Trophoblast cell (in vitro differentiated cells and primary cell): ENCODE measurements at regions not wholly inside any gene's neighbourhood (a gene's known extent, or its start where the extent isn't known, plus 50 kb on each side); places are given as distances from the start of the nearest gene placed in this dataset.

Experiments used
- DNase-seq, 2 donors: peaks; one replicate each; pipeline ENCODE4 v3.0.0-alpha.2; 2016
- H2AFZ ChIP-seq: 2 replicates; pipeline ENCODE4 v1.6.1; 2013; ENCODE audit warnings: low read length, moderate library complexity, mild to moderate bottlenecking; ENCODE audit not compliant: insufficient read depth, poor library complexity
- H2AK5ac ChIP-seq: 2 replicates; pipeline ENCODE4 v1.6.1; 2013; ENCODE audit warnings: mild to moderate bottlenecking, low read length
- H2BK120ac ChIP-seq: 2 replicates; pipeline ENCODE4 v1.6.1; 2013; ENCODE audit warnings: low read length, mild to moderate bottlenecking, moderate library complexity; ENCODE audit not compliant: insufficient read depth, poor library complexity
- H2BK12ac ChIP-seq: 2 replicates; pipeline ENCODE4 v1.6.1; 2013; ENCODE audit warnings: mild to moderate bottlenecking, low read length, moderate library complexity
- H2BK5ac ChIP-seq: 2 replicates; pipeline ENCODE4 v1.6.1; 2013; ENCODE audit warnings: low read length, low read depth, moderate library complexity, mild to moderate bottlenecking; ENCODE audit not compliant: poor library complexity
- H3K14ac ChIP-seq: 2 replicates; pipeline ENCODE4 v1.6.1; 2013; ENCODE audit warnings: mild to moderate bottlenecking, low read length
- H3K18ac ChIP-seq: 2 replicates; pipeline ENCODE4 v1.6.1; 2013; ENCODE audit warnings: mild to moderate bottlenecking, low read length
- H3K23ac ChIP-seq: 2 replicates; pipeline ENCODE4 v1.6.1; 2013; ENCODE audit warnings: low read length
- H3K27ac ChIP-seq: 2 replicates; pipeline ENCODE4 v1.5.1; 2013; ENCODE audit warnings: low read depth, mild to moderate bottlenecking, inconsistent platforms, low read length, moderate library complexity
- H3K27me3 ChIP-seq: 2 replicates; pipeline ENCODE4 v1.6.1; 2013; ENCODE audit warnings: inconsistent platforms, mild to moderate bottlenecking, low read length, moderate library complexity; ENCODE audit not compliant: insufficient read depth
- H3K36me3 ChIP-seq, 2 experiments: 1 replicate in 1 of 2; 2 replicates in 1 of 2; pipeline ENCODE4 v1.6.1; 2013; ENCODE audit warnings: low read length in 2 of 2, mild to moderate bottlenecking in 2 of 2, moderate library complexity in 1 of 2; ENCODE audit not compliant: insufficient read depth in 2 of 2, control insufficient read depth in 1 of 2
- H3K4ac ChIP-seq: 2 replicates; pipeline ENCODE4 v1.6.1; 2013; ENCODE audit warnings: low read depth, mild to moderate bottlenecking, low read length, moderate library complexity
- H3K4me1 ChIP-seq, 2 experiments: 1 replicate in 1 of 2; 2 replicates in 1 of 2; pipeline ENCODE4 v1.6.1; 2013; ENCODE audit warnings: low read length in 2 of 2, mild to moderate bottlenecking in 2 of 2, moderate library complexity in 1 of 2; ENCODE audit not compliant: insufficient read depth in 2 of 2, control insufficient read depth in 1 of 2
- H3K4me2 ChIP-seq: 2 replicates; pipeline ENCODE4 v1.6.1; 2013; ENCODE audit warnings: inconsistent platforms, mild to moderate bottlenecking, low read length, moderate library complexity
- H3K4me3 ChIP-seq: 2 replicates; pipeline ENCODE4 v1.5.1; 2013; ENCODE audit warnings: mild to moderate bottlenecking, low read depth, low read length, inconsistent platforms
- H3K79me1 ChIP-seq: one replicate; pipeline ENCODE4 v1.6.1; 2013; ENCODE audit warnings: low read length
- H3K79me2 ChIP-seq: 2 replicates; pipeline ENCODE4 v1.6.1; 2013; ENCODE audit warnings: low read length, mild to moderate bottlenecking; ENCODE audit not compliant: control insufficient read depth, insufficient read depth, poor library complexity
- H3K9ac ChIP-seq: 2 replicates; pipeline ENCODE4 v1.6.1; 2013; ENCODE audit warnings: mild to moderate bottlenecking, low read length
- H3K9me3 ChIP-seq: 2 replicates; pipeline ENCODE4 v1.6.1; 2013; ENCODE audit warnings: low read depth, mild to moderate bottlenecking, control low read depth, inconsistent platforms, low read length; ENCODE audit not compliant: insufficient read depth
- H4K12ac ChIP-seq: 2 replicates; pipeline ENCODE4 v1.6.1; 2013; ENCODE audit warnings: low read depth, mild to moderate bottlenecking, low read length, moderate library complexity
- H4K8ac ChIP-seq: 2 replicates; pipeline ENCODE4 v1.6.1; 2013; ENCODE audit warnings: low read depth, mild to moderate bottlenecking, low read length, moderate library complexity
- H4K91ac ChIP-seq: one replicate; pipeline ENCODE4 v1.6.1; 2013; ENCODE audit warnings: low read depth, mild to moderate bottlenecking, low read length, moderate library complexity
- WGBS: extraction: QIAGEN DNeasy Blood & Tissue Kit; methylation state at CpG from one replicate; pipeline ENCODE4 v1.1.7; 2013; ENCODE audit warnings: missing lambda C conversion rate; ENCODE audit not compliant: insufficient read length, insufficient coverage; ENCODE audit errors: extremely low coverage; 5-methylcytosine and 5-hydroxymethylcytosine counted together

GRCh38 chr2:181817509-181817908 is 74.0 kb upstream of the ITPRID2 start:
- Histone ChIP-seq H2AK5ac (no peak overlapping the region), H2BK120ac (no peak overlapping the region), H2BK12ac (no peak overlapping the region), H3K9me3 (no peaks in the 10 kb centered on the region), H3K27me3 (no peaks in the 10 kb centered on the region), H3K4me3 (no peak overlapping the region), H4K91ac (no peak overlapping the region), H2BK5ac (no peak overlapping the region), H3K23ac (no peak overlapping the region), H3K18ac (no peak overlapping the region), H4K12ac (no peak overlapping the region), H3K79me1 (peaks cover 14% of the 10 kb centered on the region), H3K4me1 (peaks cover 0 to 7% of the 10 kb centered on the region in 2 experiments), H3K4ac (no peak overlapping the region), H3K14ac (no peak overlapping the region), H3K4me2 (no peak overlapping the region), H3K36me3 (no peaks in the 10 kb centered on the region), H2AFZ (no peak overlapping the region), H3K79me2 (no peaks in the 10 kb centered on the region), H3K27ac (no peak overlapping the region), H4K8ac (no peak overlapping the region), H3K9ac (no peak overlapping the region)
- DNase-seq: no peak

GRCh38 chr2:181818058-181818680 is 73.4 kb upstream of the ITPRID2 start:
- H3K14ac ChIP-seq: no peak overlapping the region
- H3K9ac ChIP-seq: no peak overlapping the region
- no peak for DNase-seq
- H3K36me3 ChIP-seq: no peaks in the 10 kb centered on the region
- H3K27me3 ChIP-seq: no peaks in the 10 kb centered on the region
- WGBS: no CpG with 5 or more reads among the region's 1 CpG
- no peak overlapping the region for H2BK12ac ChIP-seq
- H4K8ac ChIP-seq: no peak overlapping the region
- H3K4me3 ChIP-seq: no peak overlapping the region
- H3K4me1 ChIP-seq: peaks cover 0 to 4% of the 10 kb centered on the region in 2 experiments
- peaks cover 10% of the 10 kb centered on the region for H3K79me1 ChIP-seq
- H3K27ac ChIP-seq: no peak overlapping the region
- H4K91ac ChIP-seq: no peak overlapping the region
- no peak overlapping the region for H3K4me2 ChIP-seq
- no peaks in the 10 kb centered on the region for H3K9me3 ChIP-seq
- H4K12ac ChIP-seq: no peak overlapping the region
- H2AK5ac ChIP-seq: no peak overlapping the region
- H3K18ac ChIP-seq: no peak overlapping the region
- no peak overlapping the region for H2AFZ ChIP-seq
- no peak overlapping the region for H3K4ac ChIP-seq
- H3K79me2 ChIP-seq: no peaks in the 10 kb centered on the region
- no peak overlapping the region for H3K23ac ChIP-seq
- no peak overlapping the region for H2BK5ac ChIP-seq
- H2BK120ac ChIP-seq: no peak overlapping the region

GRCh38 chr2:181818840-181819239 is 72.7 kb upstream of the ITPRID2 start:
- no peak overlapping the region for H4K8ac ChIP-seq
- H2AFZ ChIP-seq: no peak overlapping the region

GRCh38 chr2:181821049-181821448 is 70.5 kb upstream of the ITPRID2 start:
- no peak overlapping the region for H3K14ac ChIP-seq
- H2AFZ ChIP-seq: no peak overlapping the region
- peaks cover 6% of the 10 kb centered on the region for H3K79me1 ChIP-seq
- H3K27me3 ChIP-seq: no peaks in the 10 kb centered on the region
- DNase-seq: no peak
- H3K27ac ChIP-seq: no peak overlapping the region
- no peak overlapping the region for H3K23ac ChIP-seq
- no peak overlapping the region for H3K4me2 ChIP-seq
- H3K4ac ChIP-seq: no peak overlapping the region
- no CpG with 5 or more reads among the region's 2 CpGs for WGBS
- H3K9me3 ChIP-seq: no peaks in the 10 kb centered on the region
- H2AK5ac ChIP-seq: no peak overlapping the region
- no peak overlapping the region for H2BK120ac ChIP-seq
- no peak overlapping the region for H3K4me3 ChIP-seq
- no peaks in the 10 kb centered on the region for H3K79me2 ChIP-seq
- H4K12ac ChIP-seq: no peak overlapping the region
- H3K9ac ChIP-seq: no peak overlapping the region
- H2BK5ac ChIP-seq: no peak overlapping the region
- no peak overlapping the region for H4K8ac ChIP-seq
- no peaks in the 10 kb centered on the region for H3K36me3 ChIP-seq
- H3K18ac ChIP-seq: no peak overlapping the region
- no peak overlapping the region for H2BK12ac ChIP-seq
- no peak overlapping the region for H4K91ac ChIP-seq
- H3K4me1 ChIP-seq: peaks cover 0 to 2% of the 10 kb centered on the region in 2 experiments

More at GRCh38 chr2:181818840-181819239, 72.7 kb upstream of the ITPRID2 start:
- Histone ChIP-seq H3K27me3 (no peaks in the 10 kb centered on the region), H2BK12ac (no peak overlapping the region), H3K4me1 (peaks cover 0 to 2% of the 10 kb centered on the region in 2 experiments), H2BK5ac (no peak overlapping the region), H3K18ac (no peak overlapping the region), H4K12ac (no peak overlapping the region), H3K79me2 (no peaks in the 10 kb centered on the region), H3K4me2 (no peak overlapping the region), H2AK5ac (no peak overlapping the region), H3K14ac (no peak overlapping the region), H3K23ac (no peak overlapping the region), H3K79me1 (peaks cover 6% of the 10 kb centered on the region), H2BK120ac (no peak overlapping the region), H3K9ac (no peak overlapping the region), H3K9me3 (no peaks in the 10 kb centered on the region), H3K4ac (no peak overlapping the region), H3K4me3 (no peak overlapping the region), H3K27ac (no peak overlapping the region), H4K91ac (no peak overlapping the region), H3K36me3 (no peaks in the 10 kb centered on the region)
- WGBS: no CpG with 5 or more reads among the region's 1 CpG
- no peak for DNase-seq
